ENCODE measurements at regions not wholly inside any gene's neighbourhood (a gene's known extent, or its start where the extent isn't known, plus 50 kb on each side); places are given as distances from the start of the nearest gene placed in this dataset.

GRCh38 chr12:108462686-108463085, 52.4 kb upstream of the FICD start:
- H3K27me3 Mint-ChIP-seq = peaks cover 74% of the 10 kb centered on the region
- ATAC-seq = no peak
- no peaks in the 10 kb centered on the region for H3K36me3 Mint-ChIP-seq
- H3K9me3 Mint-ChIP-seq = no peaks in the 10 kb centered on the region
- H3K4me3 Mint-ChIP-seq = no peak overlapping the region
- H3K27ac Mint-ChIP-seq = no peak overlapping the region
- H3K4me1 Mint-ChIP-seq = no peaks in the 10 kb centered on the region

- H3K27ac Mint-ChIP-seq = no peak overlapping the region
- ATAC-seq = no peak
- H3K4me1 Mint-ChIP-seq = no peaks in the 10 kb centered on the region
- no peaks in the 10 kb centered on the region for H3K9me3 Mint-ChIP-seq
- H3K36me3 Mint-ChIP-seq = no peaks in the 10 kb centered on the region
- H3K27me3 Mint-ChIP-seq = peaks cover 59% of the 10 kb centered on the region
- H3K4me3 Mint-ChIP-seq = no peak overlapping the region
These were observed 53.9 kb upstream of the FICD start for GRCh38 chr12:108461058-108461660.

GRCh38 chr12:108459149-108459548, 55.9 kb upstream of the FICD start:
- Mint-ChIP-seq H3K27ac (no peak overlapping the region), H3K36me3 (no peaks in the 10 kb centered on the region), H3K9me3 (no peaks in the 10 kb centered on the region), H3K27me3 (peaks cover 50% of the 10 kb centered on the region), H3K4me1 (no peaks in the 10 kb centered on the region), H3K4me3 (no peak overlapping the region)
- ATAC-seq = no peak

- no peaks in the 10 kb centered on the region for H3K36me3 Mint-ChIP-seq
- no peak for ATAC-seq
- H3K9me3 Mint-ChIP-seq = no peaks in the 10 kb centered on the region
- no peaks in the 10 kb centered on the region for H3K4me1 Mint-ChIP-seq
- no peak overlapping the region for H3K4me3 Mint-ChIP-seq
- peaks cover 37% of the 10 kb centered on the region for H3K27me3 Mint-ChIP-seq
- H3K27ac Mint-ChIP-seq = no peak overlapping the region
These were observed 57.2 kb upstream of the FICD start for GRCh38 chr12:108457734-108458361.

GRCh38 chr12:108457006-108457733, 57.9 kb upstream of the FICD start:
- Mint-ChIP-seq H3K4me3 (no peak overlapping the region), H3K36me3 (no peaks in the 10 kb centered on the region), H3K27ac (no peak overlapping the region), H3K4me1 (no peaks in the 10 kb centered on the region), H3K27me3 (peaks cover 34% of the 10 kb centered on the region), H3K9me3 (no peaks in the 10 kb centered on the region)
- ATAC-seq = no peak

- Mint-ChIP-seq H3K27ac (no peak overlapping the region), H3K4me3 (no peak overlapping the region), H3K4me1 (no peaks in the 10 kb centered on the region), H3K9me3 (no peaks in the 10 kb centered on the region), H3K27me3 (peaks cover 39% of the 10 kb centered on the region), H3K36me3 (no peaks in the 10 kb centered on the region)
- no peak for ATAC-seq
These were observed 59.4 kb upstream of the FICD start for GRCh38 chr12:108455706-108456105.

GRCh38 chr12:108454539-108455139, 60.4 kb upstream of the FICD start:
- Mint-ChIP-seq H3K36me3 (no peaks in the 10 kb centered on the region), H3K27ac (no peak overlapping the region), H3K4me1 (no peaks in the 10 kb centered on the region), H3K27me3 (peaks cover 31% of the 10 kb centered on the region), H3K4me3 (no peak overlapping the region), H3K9me3 (no peaks in the 10 kb centered on the region)
- ATAC-seq = no peak

- H3K27ac Mint-ChIP-seq = no peak overlapping the region
- no peak overlapping the region for H3K4me3 Mint-ChIP-seq
- H3K9me3 Mint-ChIP-seq = no peaks in the 10 kb centered on the region
- peaks cover 58% of the 10 kb centered on the region for H3K27me3 Mint-ChIP-seq
- H3K4me1 Mint-ChIP-seq = no peaks in the 10 kb centered on the region
- no peak for ATAC-seq
- H3K36me3 Mint-ChIP-seq = no peaks in the 10 kb centered on the region
These were observed 65.6 kb upstream of the FICD start for GRCh38 chr12:108449478-108449877.

GRCh38 chr12:108448246-108448645, 66.8 kb upstream of the FICD start:
- no peak overlapping the region for H3K4me3 Mint-ChIP-seq
- no peak overlapping the region for H3K27ac Mint-ChIP-seq
- no peaks in the 10 kb centered on the region for H3K4me1 Mint-ChIP-seq
- H3K27me3 Mint-ChIP-seq = peaks cover 58% of the 10 kb centered on the region
- no peak for ATAC-seq
- no peaks in the 10 kb centered on the region for H3K9me3 Mint-ChIP-seq
- no peaks in the 10 kb centered on the region for H3K36me3 Mint-ChIP-seq

- peaks cover 56% of the 10 kb centered on the region for H3K27me3 Mint-ChIP-seq
- no peaks in the 10 kb centered on the region for H3K9me3 Mint-ChIP-seq
- ATAC-seq = no peak
- H3K4me1 Mint-ChIP-seq = no peaks in the 10 kb centered on the region
- H3K36me3 Mint-ChIP-seq = no peaks in the 10 kb centered on the region
- no peak overlapping the region for H3K4me3 Mint-ChIP-seq
- no peak overlapping the region for H3K27ac Mint-ChIP-seq
These were observed 67.8 kb upstream of the FICD start for GRCh38 chr12:108447168-108447832.

GRCh38 chr12:108446766-108447165, 68.3 kb upstream of the FICD start:
- H3K27ac Mint-ChIP-seq = no peak overlapping the region
- ATAC-seq = no peak

GRCh38 chr12:108442910-108443309, 72.2 kb upstream of the FICD start:
- H3K27me3 Mint-ChIP-seq = peaks cover 35% of the 10 kb centered on the region
- no peak overlapping the region for H3K4me3 Mint-ChIP-seq
- no peak overlapping the region for H3K27ac Mint-ChIP-seq
- no peak for ATAC-seq
- H3K9me3 Mint-ChIP-seq = no peaks in the 10 kb centered on the region
- H3K4me1 Mint-ChIP-seq = no peaks in the 10 kb centered on the region
- H3K36me3 Mint-ChIP-seq = no peaks in the 10 kb centered on the region

More at GRCh38 chr12:108446766-108447165, 68.3 kb upstream of the FICD start:
- H3K9me3 Mint-ChIP-seq = no peaks in the 10 kb centered on the region
- no peaks in the 10 kb centered on the region for H3K36me3 Mint-ChIP-seq
- peaks cover 51% of the 10 kb centered on the region for H3K27me3 Mint-ChIP-seq
- H3K4me1 Mint-ChIP-seq = no peaks in the 10 kb centered on the region
- no peak overlapping the region for H3K4me3 Mint-ChIP-seq

GRCh38 chr12:108442067-108442466, 73.0 kb upstream of the FICD start:
- Mint-ChIP-seq H3K9me3 (no peaks in the 10 kb centered on the region), H3K4me1 (no peaks in the 10 kb centered on the region), H3K27me3 (peaks cover 30% of the 10 kb centered on the region), H3K4me3 (no peak overlapping the region), H3K36me3 (no peaks in the 10 kb centered on the region), H3K27ac (no peak overlapping the region)
- ATAC-seq = no peak

- Mint-ChIP-seq H3K4me1 (no peaks in the 10 kb centered on the region), H3K27me3 (peaks cover 25% of the 10 kb centered on the region), H3K36me3 (no peaks in the 10 kb centered on the region), H3K9me3 (no peaks in the 10 kb centered on the region), H3K4me3 (no peak overlapping the region), H3K27ac (no peak overlapping the region)
- no peak for ATAC-seq
These were observed 73.5 kb upstream of the FICD start for GRCh38 chr12:108441549-108441948.

- ATAC-seq = no peak
- no peaks in the 10 kb centered on the region for H3K36me3 Mint-ChIP-seq
- H3K9me3 Mint-ChIP-seq = no peaks in the 10 kb centered on the region
- no peaks in the 10 kb centered on the region for H3K4me1 Mint-ChIP-seq
- H3K27me3 Mint-ChIP-seq = peaks cover 17% of the 10 kb centered on the region
- H3K27ac Mint-ChIP-seq = no peak overlapping the region
- H3K4me3 Mint-ChIP-seq = no peak overlapping the region
These were observed 74.3 kb upstream of the FICD start for GRCh38 chr12:108440736-108441135.
